ENCODE measurements at regions not wholly inside any gene's neighbourhood (a gene's known extent, or its start where the extent isn't known, plus 50 kb on each side); places are given as distances from the start of the nearest gene placed in this dataset.

- TF ChIP-seq CTCF (IDR thresholded peaks at IDR 0.05) (no peak), POLR2A (IDR thresholded peaks at IDR 0.05) (no peak)
Measured at GRCh38 chr6:148247386-148248063, 95.1 kb upstream of the SASH1 start.

Measured in esophagus squamous epithelium (tissue), 4 donors.